GM12878 (cell line): ENCODE measurements at regions not wholly inside any gene's neighbourhood (a gene's known extent, or its start where the extent isn't known, plus 50 kb on each side); places are given as distances from the start of the nearest gene placed in this dataset.

Experiments
- ATAC-seq: fragments of 200-7000 bp; cut with Tn5 transposase; 3 replicates; pipeline ENCODE4 v1.9.1; 2020; ENCODE audit warnings: mild to moderate bottlenecking, moderate library complexity
- BruUV-seq: library from RNA; stranded (reverse); fragments of 400-500 nt; replicated peaks from 2 replicates; lab custom pipeline; 2021; lab: Mats Ljungman, UMichigan
- CTCF ChIA-PET: fragments of 300-600 bp; sonication (Branson Sonifier 250); formaldehyde crosslinking; extraction: SDS; loops from one replicate; lab custom pipeline; 2021; ENCODE audit warnings: inconsistent platforms; lab: Yijun Ruan, JAX
- POLR2A ChIA-PET: fragments of 350-600 bp; formaldehyde crosslinking; extraction: SDS; loops from one replicate; lab custom pipeline; 2021; ENCODE audit warnings: inconsistent platforms; lab: Charles Lee
- RAD21 ChIA-PET: fragments of 300-600 bp; sonication (Branson Sonifier 250); formaldehyde crosslinking; loops from one replicate; lab custom pipeline; 2023; ENCODE audit warnings: antibody characterized with exemption; ENCODE audit not compliant: unreplicated experiment; lab: Charles Lee
- SMC1A ChIA-PET: fragments of 300-600 bp; sonication (Branson Sonifier 250); formaldehyde crosslinking; loops from one replicate; lab custom pipeline; 2023; ENCODE audit not compliant: unreplicated experiment, uncharacterized antibody; lab: Charles Lee
- DNase-seq: peaks from one replicate; pipeline ENCODE4 v3.0.0-alpha.2; 2011; ENCODE audit warnings: low read depth, low spot score
- FAIRE-seq: peaks from 3 replicates; lab custom pipeline; 2011; peaks lifted over from hg19 to GRCh38; lab: Jason Lieb, UNC
- H2AFZ ChIP-seq: 2 replicates; pipeline ENCODE4 v1.6.0; 2011; ENCODE audit warnings: low read depth, low read length, control low read depth; ENCODE audit not compliant: control insufficient read depth
- H3K27ac ChIP-seq: 2 replicates; pipeline ENCODE4 v1.5.1; 2011; ENCODE audit warnings: control low read depth; ENCODE audit not compliant: control insufficient read depth, insufficient read depth
- H3K27me3 ChIP-seq, 2 experiments: replicated peaks in 1 of 2; 2 replicates each; pipeline versions ENCODE4 v1.6.0 to v1.6.1; 2011; ENCODE audit warnings: low read length in 1 of 2; ENCODE audit not compliant: control insufficient read depth in 2 of 2, insufficient read depth in 2 of 2
- H3K36me3 ChIP-seq, 2 experiments: 2 replicates each; pipeline ENCODE4 v1.5.1; 2011; ENCODE audit warnings: low read length in 1 of 2; ENCODE audit not compliant: control insufficient read depth in 2 of 2, insufficient read depth in 2 of 2
- H3K4me1 ChIP-seq: 2 replicates; pipeline ENCODE4 v1.6.1; 2011; ENCODE audit warnings: mild to moderate bottlenecking, low read length, moderate library complexity, mixed read lengths; ENCODE audit not compliant: control insufficient read depth, insufficient read depth
- H3K4me2 ChIP-seq: 2 replicates; pipeline ENCODE4 v1.6.0; 2011; ENCODE audit warnings: control low read depth; ENCODE audit not compliant: control insufficient read depth, insufficient read depth
- H3K4me3 ChIP-seq: fragments of 200-600 bp; sonication (generic); 2 replicates; pipeline ENCODE4 v1.5.1; 2016
- H3K79me2 ChIP-seq: 2 replicates; pipeline ENCODE4 v1.6.0; 2011; ENCODE audit warnings: low read length; ENCODE audit not compliant: control insufficient read depth, insufficient read depth
- H3K9ac ChIP-seq: 2 replicates; pipeline ENCODE4 v1.8.0; 2011; ENCODE audit warnings: low read length, control low read depth, mixed read lengths; ENCODE audit not compliant: control insufficient read depth, insufficient read depth
- H3K9me3 ChIP-seq: replicated peaks from 3 replicates; pipeline ENCODE4 v1.5.1; 2011; ENCODE audit warnings: mild to moderate bottlenecking, low read length; ENCODE audit not compliant: control insufficient read depth, insufficient read depth
- H4K20me1 ChIP-seq: 2 replicates; pipeline ENCODE4 v1.6.0; 2011; ENCODE audit not compliant: control insufficient read depth, insufficient read depth
- FOXK2 ChIP-seq: fragments of 450-650 bp; IDR thresholded peaks from 2 replicates; pipeline ENCODE4 v1.6.1; 2017; ENCODE audit warnings: mild to moderate bottlenecking, moderate library complexity
- LARP7 ChIP-seq: fragments of 450-650 bp; IDR thresholded peaks from 2 replicates; pipeline ENCODE4 v1.6.1; 2017; ENCODE audit warnings: mild to moderate bottlenecking
- MTA2 ChIP-seq: fragments of 450-650 bp; IDR thresholded peaks from 2 replicates; pipeline ENCODE4 v1.6.1; 2016; ENCODE audit warnings: low read depth, mild to moderate bottlenecking, moderate library complexity
- SMAD1 ChIP-seq: fragments of 450-650 bp; IDR thresholded peaks from 2 replicates; pipeline ENCODE4 v1.6.1; 2018; ENCODE audit warnings: mild to moderate bottlenecking, low read depth; ENCODE audit not compliant: partially characterized antibody
- SREBF1 ChIP-seq: IDR thresholded peaks from 2 replicates; pipeline ENCODE4 v1.6.1; 2012; ENCODE audit warnings: mild to moderate bottlenecking, low read length
- ZBED1 ChIP-seq: IDR thresholded peaks from 2 replicates; pipeline ENCODE4 v1.6.1; 2016; ENCODE audit warnings: borderline replicate concordance
- ZNF217 ChIP-seq: fragments of 450-650 bp; IDR thresholded peaks from 2 replicates; pipeline ENCODE4 v1.6.1; 2017; ENCODE audit warnings: antibody characterized with exemption, mild to moderate bottlenecking
- ZNF384 ChIP-seq: IDR thresholded peaks from 2 replicates; pipeline ENCODE4 v1.6.1; 2012; ENCODE audit warnings: low read depth, mild to moderate bottlenecking, low read length, improper control_type of control experiment, borderline replicate concordance
- WGBS: methylation state at CpG from one replicate; pipeline ENCODE4 v1.1.6; 2016; ENCODE audit warnings: low lambda C conversion rate; ENCODE audit not compliant: insufficient replicate concordance, insufficient coverage; ENCODE audit errors: missing lambda C conversion rate; 5-methylcytosine and 5-hydroxymethylcytosine counted together
- in situ Hi-C: fragments of 300-500 bp; cut with MboI; formaldehyde crosslinking; loops from 9 replicates; pipeline ENCODE4 v1.14.3; 2018; ENCODE audit warnings: mixed read lengths
- intact Hi-C: fragments of 100-400 bp; cut with micrococcal nuclease; formaldehyde crosslinking; loops from one replicate; pipeline ENCODE4 v1.14.2; 2022; ENCODE audit not compliant: unreplicated experiment
- TF ChIP-seq, protein P1 (sequence below): fragments of 450-650 bp; conservative IDR thresholded peaks from 2 replicates; pipeline ENCODE4 v1.6.1; 2017; ENCODE audit warnings: mild to moderate bottlenecking, moderate library complexity
- TF ChIP-seq, protein P2 (sequence below): IDR thresholded peaks from 2 replicates; pipeline ENCODE4 v1.6.1; 2011; ENCODE audit warnings: mild to moderate bottlenecking, low read depth, low read length, moderate library complexity; ENCODE audit not compliant: insufficient replicate concordance
- TF ChIP-seq, protein P3 (sequence below): fragments of 150-350 bp; IDR thresholded peaks from 2 replicates; pipeline ENCODE4 v1.6.1; 2014; ENCODE audit warnings: mild to moderate bottlenecking, low read depth, low read length
- TF ChIP-seq, protein P4 (sequence below): fragments of 450-650 bp; IDR thresholded peaks from 2 replicates; pipeline ENCODE4 v1.6.1; 2017; ENCODE audit warnings: antibody characterized with exemption, mild to moderate bottlenecking, moderate library complexity

DNA sequence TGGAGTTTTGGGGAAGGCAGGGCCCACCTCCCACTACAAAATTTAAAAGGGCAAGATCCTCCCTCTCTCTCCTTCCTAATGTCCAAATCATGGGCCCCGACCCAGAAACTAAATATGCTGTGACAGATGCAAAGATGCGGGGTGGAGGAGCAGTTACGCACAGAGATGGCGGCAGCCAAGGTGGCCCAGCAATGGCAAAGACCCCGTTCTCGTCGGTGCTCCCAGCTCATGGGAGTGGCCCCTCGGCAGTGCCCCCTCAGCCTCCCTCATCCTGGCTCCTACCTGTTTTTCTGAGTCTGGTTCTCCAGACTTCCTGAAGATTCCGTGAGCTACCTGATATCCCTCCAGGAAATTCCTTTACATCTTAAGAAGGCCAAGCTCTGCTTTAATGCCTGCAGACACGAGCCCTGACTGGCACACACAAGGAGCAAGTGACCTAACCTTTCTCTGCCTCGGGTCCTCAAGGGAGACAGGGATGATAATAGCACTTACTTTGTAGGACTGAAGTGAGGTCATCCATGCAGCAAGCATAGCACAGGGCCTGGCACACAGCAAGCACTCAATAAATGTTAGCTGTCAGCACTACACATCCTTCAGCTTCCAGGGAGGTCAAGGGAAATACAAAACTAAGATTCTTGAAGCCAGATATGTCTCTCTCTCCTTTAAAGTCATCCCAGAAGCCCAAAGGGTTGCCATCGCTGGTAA, 103.5 kb downstream of the LSM3 start:
- FAIRE-seq (no peak), ATAC-seq (no peak)
- Histone ChIP-seq H3K9ac (no peak overlapping the region), H3K27me3 (peaks cover 1 to 4% of the 10 kb centered on the region in 2 experiments; a peak in 2 of 4 replicates), H3K4me3 (no peak overlapping the region), H3K4me1 (no peaks in the 10 kb centered on the region), H3K36me3 (no peaks in the 10 kb centered on the region), H3K27ac (no peak overlapping the region), H2AFZ (no peak overlapping the region), H3K9me3 (no peaks in the 10 kb centered on the region), H3K4me2 (no peak overlapping the region)
- 23% methylated on average over 12 of the region's 12 CpGs for WGBS
- BruUV-seq: no TSS peak
- intact Hi-C loops: no loop called here
- ChIA-PET SMC1A (no interaction called here), POLR2A (no interaction called here)
- TF ChIP-seq ZBED1 (no peak), LARP7 (no peak), ZNF217 (no peak), SMAD1 (no peak), ZNF384 (no peak), FOXK2 (no peak), SREBF1 (no peak), MTA2 (no peak)
- TF ChIP-seq, protein P1, sequence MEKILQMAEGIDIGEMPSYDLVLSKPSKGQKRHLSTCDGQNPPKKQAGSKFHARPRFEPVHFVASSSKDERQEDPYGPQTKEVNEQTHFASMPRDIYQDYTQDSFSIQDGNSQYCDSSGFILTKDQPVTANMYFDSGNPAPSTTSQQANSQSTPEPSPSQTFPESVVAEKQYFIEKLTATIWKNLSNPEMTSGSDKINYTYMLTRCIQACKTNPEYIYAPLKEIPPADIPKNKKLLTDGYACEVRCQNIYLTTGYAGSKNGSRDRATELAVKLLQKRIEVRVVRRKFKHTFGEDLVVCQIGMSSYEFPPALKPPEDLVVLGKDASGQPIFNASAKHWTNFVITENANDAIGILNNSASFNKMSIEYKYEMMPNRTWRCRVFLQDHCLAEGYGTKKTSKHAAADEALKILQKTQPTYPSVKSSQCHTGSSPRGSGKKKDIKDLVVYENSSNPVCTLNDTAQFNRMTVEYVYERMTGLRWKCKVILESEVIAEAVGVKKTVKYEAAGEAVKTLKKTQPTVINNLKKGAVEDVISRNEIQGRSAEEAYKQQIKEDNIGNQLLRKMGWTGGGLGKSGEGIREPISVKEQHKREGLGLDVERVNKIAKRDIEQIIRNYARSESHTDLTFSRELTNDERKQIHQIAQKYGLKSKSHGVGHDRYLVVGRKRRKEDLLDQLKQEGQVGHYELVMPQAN: no peak
- TF ChIP-seq, protein P2, sequence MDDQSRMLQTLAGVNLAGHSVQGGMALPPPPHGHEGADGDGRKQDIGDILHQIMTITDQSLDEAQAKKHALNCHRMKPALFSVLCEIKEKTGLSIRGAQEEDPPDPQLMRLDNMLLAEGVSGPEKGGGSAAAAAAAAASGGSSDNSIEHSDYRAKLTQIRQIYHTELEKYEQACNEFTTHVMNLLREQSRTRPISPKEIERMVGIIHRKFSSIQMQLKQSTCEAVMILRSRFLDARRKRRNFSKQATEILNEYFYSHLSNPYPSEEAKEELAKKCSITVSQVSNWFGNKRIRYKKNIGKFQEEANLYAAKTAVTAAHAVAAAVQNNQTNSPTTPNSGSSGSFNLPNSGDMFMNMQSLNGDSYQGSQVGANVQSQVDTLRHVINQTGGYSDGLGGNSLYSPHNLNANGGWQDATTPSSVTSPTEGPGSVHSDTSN: no peak
- TF ChIP-seq, protein P3, sequence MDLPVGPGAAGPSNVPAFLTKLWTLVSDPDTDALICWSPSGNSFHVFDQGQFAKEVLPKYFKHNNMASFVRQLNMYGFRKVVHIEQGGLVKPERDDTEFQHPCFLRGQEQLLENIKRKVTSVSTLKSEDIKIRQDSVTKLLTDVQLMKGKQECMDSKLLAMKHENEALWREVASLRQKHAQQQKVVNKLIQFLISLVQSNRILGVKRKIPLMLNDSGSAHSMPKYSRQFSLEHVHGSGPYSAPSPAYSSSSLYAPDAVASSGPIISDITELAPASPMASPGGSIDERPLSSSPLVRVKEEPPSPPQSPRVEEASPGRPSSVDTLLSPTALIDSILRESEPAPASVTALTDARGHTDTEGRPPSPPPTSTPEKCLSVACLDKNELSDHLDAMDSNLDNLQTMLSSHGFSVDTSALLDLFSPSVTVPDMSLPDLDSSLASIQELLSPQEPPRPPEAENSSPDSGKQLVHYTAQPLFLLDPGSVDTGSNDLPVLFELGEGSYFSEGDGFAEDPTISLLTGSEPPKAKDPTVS: no peak
- TF ChIP-seq, protein P4, sequence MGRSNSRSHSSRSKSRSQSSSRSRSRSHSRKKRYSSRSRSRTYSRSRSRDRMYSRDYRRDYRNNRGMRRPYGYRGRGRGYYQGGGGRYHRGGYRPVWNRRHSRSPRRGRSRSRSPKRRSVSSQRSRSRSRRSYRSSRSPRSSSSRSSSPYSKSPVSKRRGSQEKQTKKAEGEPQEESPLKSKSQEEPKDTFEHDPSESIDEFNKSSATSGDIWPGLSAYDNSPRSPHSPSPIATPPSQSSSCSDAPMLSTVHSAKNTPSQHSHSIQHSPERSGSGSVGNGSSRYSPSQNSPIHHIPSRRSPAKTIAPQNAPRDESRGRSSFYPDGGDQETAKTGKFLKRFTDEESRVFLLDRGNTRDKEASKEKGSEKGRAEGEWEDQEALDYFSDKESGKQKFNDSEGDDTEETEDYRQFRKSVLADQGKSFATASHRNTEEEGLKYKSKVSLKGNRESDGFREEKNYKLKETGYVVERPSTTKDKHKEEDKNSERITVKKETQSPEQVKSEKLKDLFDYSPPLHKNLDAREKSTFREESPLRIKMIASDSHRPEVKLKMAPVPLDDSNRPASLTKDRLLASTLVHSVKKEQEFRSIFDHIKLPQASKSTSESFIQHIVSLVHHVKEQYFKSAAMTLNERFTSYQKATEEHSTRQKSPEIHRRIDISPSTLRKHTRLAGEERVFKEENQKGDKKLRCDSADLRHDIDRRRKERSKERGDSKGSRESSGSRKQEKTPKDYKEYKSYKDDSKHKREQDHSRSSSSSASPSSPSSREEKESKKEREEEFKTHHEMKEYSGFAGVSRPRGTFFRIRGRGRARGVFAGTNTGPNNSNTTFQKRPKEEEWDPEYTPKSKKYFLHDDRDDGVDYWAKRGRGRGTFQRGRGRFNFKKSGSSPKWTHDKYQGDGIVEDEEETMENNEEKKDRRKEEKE: no peak
- TF ChIP-seq, all 136 proteins: peak for 0
- ChIA-PET RAD21 (no interaction called here), CTCF (interaction anchor here (1.3 kb wide), 1 partner anchor 79 kb away, joined by 3 read pairs; no protein-coding TSS in a partner anchor)
- Histone ChIP-seq H4K20me1 (no peaks in the 10 kb centered on the region), H3K79me2 (no peaks in the 10 kb centered on the region)
- in situ Hi-C loops: no loop called here
- no peak for DNase-seq
